ENCODE measurements at regions not wholly inside any gene's neighbourhood (a gene's known extent, or its start where the extent isn't known, plus 50 kb on each side); places are given as distances from the start of the nearest gene placed in this dataset.

GRCh38 chr13:65894049-65894448 is 1336.1 kb downstream of the PCDH9 start:
- H3K79me2 ChIP-seq (ENCODE audit: control insufficient read depth, insufficient read depth, low read length), result no peaks in the 10 kb centered on the region
- H3K4me3 ChIP-seq, result no peak overlapping the region
- 3% methylated on average over 2 of the region's 2 CpGs for WGBS (ENCODE audit: insufficient coverage, insufficient replicate concordance, low lambda C conversion rate, missing lambda C conversion rate)
- intact Hi-C loops (cut with micrococcal nuclease; ENCODE audit: unreplicated experiment), result no loop called here
- BruUV-seq (replicated peaks), result no TSS peak
- H3K9me3 ChIP-seq (replicated peaks; ENCODE audit: control insufficient read depth, insufficient read depth, low read length), result no peaks in the 10 kb centered on the region
- ChIA-PET CTCF (no interaction called here), POLR2A (no interaction called here), RAD21 (ENCODE audit: unreplicated experiment) (no interaction called here), SMC1A (ENCODE audit: uncharacterized antibody, unreplicated experiment) (no interaction called here)
- DNase-seq (ENCODE audit: low read depth, low spot score) (no peak), ATAC-seq (no peak), FAIRE-seq (no peak)
- TF ChIP-seq SP1 (IDR thresholded peaks at IDR 0.05; ENCODE audit: low read depth, low read length) (no peak), CHD1 (IDR thresholded peaks at IDR 0.05; ENCODE audit: low read depth, low read length) (no peak), SUPT20H (IDR thresholded peaks at IDR 0.05; ENCODE audit: borderline replicate concordance, control insufficient read depth, low read depth, low read length) (no peak), STAT3 (IDR thresholded peaks at IDR 0.05; ENCODE audit: low read depth, low read length) (no peak), CTCF (IDR thresholded peaks at IDR 0.05 in 2 of 3, conservative IDR thresholded peaks at IDR 0.05 in 1 of 3; ENCODE audit: control insufficient read depth in 2 of 3, extremely low read depth in 1 of 3, insufficient read depth in 1 of 3, low read depth in 3 of 3, low read length in 3 of 3) (no peak), KAT2A (conservative IDR thresholded peaks at IDR 0.05; ENCODE audit: control insufficient read depth, low read depth, low read length) (no peak), IRF5 (IDR thresholded peaks at IDR 0.05; ENCODE audit: borderline replicate concordance) (no peak), E4F1 (IDR thresholded peaks at IDR 0.05; ENCODE audit: borderline replicate concordance, partially characterized antibody) (no peak)
- in situ Hi-C loops (cut with MboI), result no loop called here
- no peaks in the 10 kb centered on the region for H3K36me3 ChIP-seq (ENCODE audit: control insufficient read depth in 2 of 2, insufficient read depth in 2 of 2, low read length in 1 of 2)
- H3K4me1 ChIP-seq (ENCODE audit: control insufficient read depth, insufficient read depth, low read length), result no peaks in the 10 kb centered on the region
- no peak overlapping the region for H3K27ac ChIP-seq (ENCODE audit: control insufficient read depth, insufficient read depth)
- H3K4me2 ChIP-seq (ENCODE audit: control insufficient read depth, insufficient read depth), result no peak overlapping the region
- no peaks in the 10 kb centered on the region for H3K27me3 ChIP-seq (replicated peaks in 1 of 2; ENCODE audit: control insufficient read depth in 2 of 2, insufficient read depth in 2 of 2, low read length in 1 of 2)
- H4K20me1 ChIP-seq (ENCODE audit: control insufficient read depth, insufficient read depth), result no peaks in the 10 kb centered on the region
- no peak overlapping the region for H2AFZ ChIP-seq (ENCODE audit: control insufficient read depth, low read depth, low read length)
- H3K9ac ChIP-seq (ENCODE audit: control insufficient read depth, insufficient read depth, low read length), result no peak overlapping the region
